ENCODE measurements at regions not wholly inside any gene's neighbourhood (a gene's known extent, or its start where the extent isn't known, plus 50 kb on each side); places are given as distances from the start of the nearest gene placed in this dataset.

GRCh38 chr12:90028635-90029051 is 320.0 kb upstream of the ATP2B1 start:
- no peak for TF ChIP-seq CTCF (IDR thresholded peaks at IDR 0.05)

DNA sequence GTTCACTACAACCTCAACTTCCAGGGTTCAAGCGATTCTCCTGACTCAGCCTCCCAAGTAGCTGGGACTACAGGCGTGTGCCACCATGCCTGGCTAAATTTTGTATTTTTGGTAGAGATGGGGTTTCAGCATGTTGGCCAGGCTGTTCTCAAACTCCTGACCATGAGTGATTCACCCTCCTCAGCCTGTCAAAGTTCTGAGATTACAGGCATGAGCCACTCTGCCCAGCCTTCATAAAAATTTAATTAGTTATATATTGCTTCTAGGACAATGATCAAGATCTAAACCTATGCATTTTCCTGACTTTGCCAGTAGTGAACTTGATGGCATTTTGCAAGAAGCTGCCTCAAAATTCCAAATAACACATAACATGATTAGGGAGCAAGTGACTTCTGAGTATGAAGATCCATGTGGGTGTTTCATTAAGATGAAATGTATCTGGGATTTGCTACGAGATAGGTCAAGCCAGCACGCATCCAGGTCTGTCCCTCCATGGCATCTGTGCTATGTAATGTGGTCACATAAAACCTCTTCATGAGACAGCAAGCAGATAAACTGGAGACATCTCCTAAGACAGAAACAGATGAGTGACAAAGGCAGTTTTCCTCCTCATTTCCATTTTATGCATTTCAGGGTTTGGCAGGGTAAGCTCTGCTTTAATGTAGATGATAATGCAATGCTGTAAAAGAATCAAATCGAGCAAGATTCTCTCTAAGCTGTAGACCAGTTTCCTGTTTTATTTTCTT is 319.4 kb upstream of the ATP2B1 start:
- TF ChIP-seq CTCF (IDR thresholded peaks at IDR 0.05) = no peak

DNA sequence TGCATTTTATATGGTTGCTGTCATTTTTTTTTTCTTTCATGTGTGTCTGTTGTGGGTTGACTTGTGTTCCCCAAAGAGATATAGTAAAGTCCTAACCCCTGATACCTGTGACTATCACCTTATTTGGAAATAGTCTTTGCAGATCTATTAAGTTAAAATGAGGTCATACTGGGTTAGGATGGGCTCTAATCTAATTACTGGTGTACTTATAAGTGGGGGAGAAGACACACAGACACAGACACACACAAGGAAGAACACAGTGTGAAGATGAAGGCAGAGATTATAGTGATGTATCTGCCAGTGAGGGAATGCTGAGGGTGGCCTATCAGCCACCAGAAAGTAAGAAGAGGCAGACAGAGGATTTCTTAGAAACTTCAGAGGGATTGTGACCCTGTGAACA is 318.4 kb upstream of the ATP2B1 start:
- no peak for TF ChIP-seq CTCF (IDR thresholded peaks at IDR 0.05)

DNA sequence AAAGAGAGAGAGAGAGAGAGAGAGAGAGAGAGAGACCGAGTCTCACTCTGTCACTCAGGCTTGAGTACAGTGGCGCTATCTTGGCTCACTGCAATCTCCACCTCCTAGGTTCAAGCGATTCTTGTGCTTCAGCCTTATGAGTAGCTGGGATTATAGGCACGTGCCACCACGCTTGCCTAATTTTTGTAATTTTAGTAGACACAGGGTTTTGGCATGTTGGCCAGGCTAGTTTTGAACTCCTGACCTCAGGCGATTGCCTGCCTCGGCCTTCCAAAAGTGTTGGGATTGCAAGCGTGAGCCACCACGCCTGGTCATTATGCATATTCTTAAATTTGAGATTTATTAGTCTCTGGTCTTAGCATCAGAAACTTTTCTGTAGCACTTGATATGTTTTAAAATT is 317.9 kb upstream of the ATP2B1 start:
- TF ChIP-seq CTCF (IDR thresholded peaks at IDR 0.05) = no peak

- no peak for TF ChIP-seq CTCF (IDR thresholded peaks at IDR 0.05)
Observed at GRCh38 chr12:90024262-90024661, 315.6 kb upstream of the ATP2B1 start.

DNA sequence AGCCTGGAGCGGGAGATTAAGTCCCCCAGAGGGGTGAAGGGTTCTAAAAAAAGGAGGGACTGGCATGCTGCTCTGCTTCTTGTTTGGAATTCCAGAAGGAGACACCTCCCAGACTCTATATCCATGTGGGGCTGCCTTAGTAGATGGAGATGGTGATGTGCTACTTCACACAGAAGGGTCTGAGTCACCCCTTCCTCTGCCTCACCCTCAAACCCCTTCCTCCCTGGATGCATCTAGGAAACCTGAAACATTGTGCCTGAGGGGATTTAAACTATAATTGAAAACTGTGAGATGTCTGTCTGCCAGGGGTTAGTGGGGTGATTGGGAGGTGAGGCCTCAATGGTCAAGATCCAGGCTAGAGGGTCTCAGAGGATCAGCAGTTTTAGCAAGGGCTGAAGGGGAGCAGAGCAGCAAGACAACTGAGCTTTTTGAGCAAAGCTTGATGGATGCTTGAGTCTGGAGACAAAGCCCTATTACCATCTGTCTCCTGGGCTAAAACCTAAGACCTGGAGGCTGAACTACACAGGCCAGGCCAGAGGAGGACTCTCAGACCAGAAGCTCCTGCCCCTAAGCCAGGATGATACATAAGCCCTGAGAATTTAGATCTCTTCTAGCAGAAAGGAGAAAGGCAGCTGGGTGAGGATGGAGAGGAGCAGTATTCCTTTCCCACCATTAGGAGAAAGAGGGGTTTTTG is 314.7 kb upstream of the ATP2B1 start:
- no peak for TF ChIP-seq CTCF (IDR thresholded peaks at IDR 0.05)

DNA sequence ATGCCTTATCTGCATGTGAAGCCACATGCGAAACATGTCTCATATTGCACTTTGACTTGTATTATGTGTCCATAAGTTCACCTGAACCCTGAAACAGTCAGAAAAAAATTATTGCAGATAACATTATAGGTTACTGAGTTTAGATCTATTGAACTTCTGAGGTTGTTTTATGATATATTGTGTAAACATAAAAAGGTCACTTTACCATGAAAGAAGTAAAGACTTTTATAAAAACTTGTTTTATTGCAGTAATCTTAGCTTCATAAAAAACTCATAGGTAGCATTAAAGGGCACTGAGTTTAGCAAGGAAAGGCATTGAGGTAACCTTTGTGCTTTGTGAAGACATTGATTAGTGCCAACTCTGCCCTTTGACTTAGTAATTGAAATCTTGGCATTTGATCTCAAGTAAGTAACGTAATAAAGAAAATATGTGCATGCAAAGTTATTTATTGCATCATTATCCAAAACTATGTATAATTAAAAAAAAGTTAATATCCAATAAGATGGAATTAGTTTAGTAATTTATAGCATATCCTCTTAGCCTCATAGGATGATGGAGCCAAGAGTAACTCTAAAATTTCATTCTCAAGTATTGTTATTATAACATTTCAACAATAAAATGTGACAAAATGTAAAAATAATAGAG is 313.3 kb upstream of the ATP2B1 start:
- no peak for TF ChIP-seq CTCF (IDR thresholded peaks at IDR 0.05)

Data from LNCAP (cell line).